Omental fat pad (tissue), 3 donors: ENCODE measurements at regions not wholly inside any gene's neighbourhood (a gene's known extent, or its start where the extent isn't known, plus 50 kb on each side); places are given as distances from the start of the nearest gene placed in this dataset.

ENCODE experiments used
- ATAC-seq: fragments of 150-250 bp; one replicate; pipeline ENCODE4 v1.9.1; 2016; ENCODE audit warnings: mild to moderate bottlenecking, moderate library complexity; ENCODE audit not compliant: low FRiP score
- DNase-seq: peaks from one replicate; pipeline ENCODE4 v3.0.0-alpha.2; 2019; ENCODE audit warnings: low spot score
- TF ChIP-seq, protein P1 (sequence below), 3 donors: fragments of 450-650 bp; IDR thresholded peaks; one replicate each; pipeline ENCODE4 v1.5.1; 2016 to 2017; ENCODE audit warnings: antibody characterized with exemption in 3 of 3, mild to moderate bottlenecking in 3 of 3, moderate library complexity in 2 of 3

GRCh38 chr18:7438646-7439045, 128.5 kb upstream of the PTPRM start:
- ATAC-seq (no peak), DNase-seq (no peak)
- TF ChIP-seq, protein P1, sequence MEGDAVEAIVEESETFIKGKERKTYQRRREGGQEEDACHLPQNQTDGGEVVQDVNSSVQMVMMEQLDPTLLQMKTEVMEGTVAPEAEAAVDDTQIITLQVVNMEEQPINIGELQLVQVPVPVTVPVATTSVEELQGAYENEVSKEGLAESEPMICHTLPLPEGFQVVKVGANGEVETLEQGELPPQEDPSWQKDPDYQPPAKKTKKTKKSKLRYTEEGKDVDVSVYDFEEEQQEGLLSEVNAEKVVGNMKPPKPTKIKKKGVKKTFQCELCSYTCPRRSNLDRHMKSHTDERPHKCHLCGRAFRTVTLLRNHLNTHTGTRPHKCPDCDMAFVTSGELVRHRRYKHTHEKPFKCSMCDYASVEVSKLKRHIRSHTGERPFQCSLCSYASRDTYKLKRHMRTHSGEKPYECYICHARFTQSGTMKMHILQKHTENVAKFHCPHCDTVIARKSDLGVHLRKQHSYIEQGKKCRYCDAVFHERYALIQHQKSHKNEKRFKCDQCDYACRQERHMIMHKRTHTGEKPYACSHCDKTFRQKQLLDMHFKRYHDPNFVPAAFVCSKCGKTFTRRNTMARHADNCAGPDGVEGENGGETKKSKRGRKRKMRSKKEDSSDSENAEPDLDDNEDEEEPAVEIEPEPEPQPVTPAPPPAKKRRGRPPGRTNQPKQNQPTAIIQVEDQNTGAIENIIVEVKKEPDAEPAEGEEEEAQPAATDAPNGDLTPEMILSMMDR (IDR thresholded peaks at IDR 0.05), result no peak

DNA sequence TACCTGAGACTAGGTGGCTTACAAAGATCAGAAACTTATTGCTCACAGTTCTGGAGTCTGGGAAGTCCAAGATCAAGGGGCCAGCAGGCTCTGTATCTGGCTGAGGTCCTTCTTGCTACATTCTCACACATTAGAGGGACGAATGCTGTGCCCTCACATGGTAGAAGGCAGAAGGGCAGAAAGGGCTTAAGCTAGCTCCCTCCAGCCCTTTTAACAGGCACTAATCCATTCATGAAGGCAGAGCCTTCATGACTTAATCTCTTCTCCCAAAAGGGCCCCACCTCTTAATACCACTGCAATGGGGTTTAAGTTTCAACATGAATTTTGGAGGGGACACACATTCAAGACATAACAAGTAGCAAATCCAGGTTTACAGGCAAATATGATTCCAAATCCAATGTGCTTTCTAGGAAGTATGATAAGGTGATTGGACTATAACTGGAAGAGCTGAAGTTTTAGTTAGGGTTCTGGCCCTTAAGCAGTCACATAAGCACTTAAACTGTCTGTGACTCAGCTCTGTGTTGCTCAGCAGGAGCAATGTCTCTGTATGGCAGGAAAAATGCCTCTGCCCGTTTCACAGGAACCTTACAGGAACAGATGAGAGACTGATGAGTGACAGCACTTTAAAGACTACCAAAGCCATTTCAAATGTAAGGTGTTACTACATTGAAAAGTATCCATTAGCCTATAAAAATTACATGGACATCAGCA, 119.6 kb upstream of the PTPRM start:
- ATAC-seq (no peak), DNase-seq (no peak)
- TF ChIP-seq, protein P1 (IDR thresholded peaks at IDR 0.05), result no peak

DNA sequence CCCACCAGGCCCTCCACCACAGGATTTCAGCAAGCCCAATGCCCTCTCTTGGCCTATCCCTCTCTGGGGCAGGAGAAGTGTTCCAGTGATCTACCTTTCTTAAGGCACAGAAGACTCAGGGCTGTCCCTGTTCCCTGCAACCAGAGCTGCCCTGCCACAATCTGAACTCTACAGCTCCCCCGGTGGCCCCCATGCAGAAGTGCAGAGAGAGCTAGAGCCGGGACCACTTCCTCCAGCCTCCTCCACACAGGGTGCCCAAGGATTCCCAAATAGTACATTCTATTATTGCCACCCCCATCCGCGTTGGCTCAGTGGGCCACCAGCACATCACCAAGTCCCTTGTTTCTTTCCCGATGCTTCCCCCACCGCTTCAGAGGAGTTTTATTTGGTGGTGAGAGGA, 114.8 kb upstream of the PTPRM start:
- ATAC-seq (no peak), DNase-seq (no peak)
- TF ChIP-seq, protein P1 (IDR thresholded peaks at IDR 0.05), result no peak

GRCh38 chr18:7454429-7454828, 112.7 kb upstream of the PTPRM start:
- DNase-seq (no peak), ATAC-seq (no peak)
- TF ChIP-seq, protein P1 (IDR thresholded peaks at IDR 0.05), result no peak

DNA sequence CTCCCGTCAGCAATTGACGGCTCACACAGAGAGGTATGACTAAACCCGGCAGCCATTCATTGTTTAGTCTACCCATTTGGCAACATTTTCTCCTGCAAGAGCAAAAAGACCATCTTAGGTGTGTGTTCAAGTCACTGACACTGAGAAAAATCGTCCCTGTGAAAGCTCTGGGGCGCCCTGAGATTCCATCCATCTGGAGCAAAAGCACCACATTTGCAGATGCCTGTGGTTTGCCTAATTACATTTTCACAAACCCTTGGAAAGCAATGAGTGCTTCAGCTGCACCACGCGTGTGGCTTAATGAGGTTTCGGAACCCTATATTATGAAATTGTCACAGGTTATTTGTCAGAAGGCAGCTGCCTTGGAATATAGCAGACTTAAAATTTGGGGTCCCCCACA, 110.7 kb upstream of the PTPRM start:
- DNase-seq (no peak), ATAC-seq (no peak)
- TF ChIP-seq, protein P1 (IDR thresholded peaks at IDR 0.05), result no peak

DNA sequence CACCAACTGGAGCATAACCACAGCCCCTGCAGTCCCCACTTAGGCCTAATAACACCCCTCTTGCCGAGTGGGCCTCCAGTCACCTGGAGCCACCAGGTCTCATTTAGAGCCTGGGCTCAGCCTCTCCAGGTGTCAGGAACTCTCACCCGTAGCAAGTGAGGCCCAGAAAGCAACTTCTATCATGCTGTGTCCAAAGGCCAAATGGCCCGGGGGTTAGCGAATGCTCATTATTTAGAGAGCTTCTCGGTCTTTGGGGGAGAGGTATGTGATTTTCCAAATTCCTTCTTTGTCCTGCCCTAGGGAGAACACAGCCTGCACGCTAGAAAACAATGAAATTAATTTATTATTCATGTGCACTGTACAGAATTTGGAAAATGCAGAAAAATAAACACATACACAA, 109.9 kb upstream of the PTPRM start:
- no peak for ATAC-seq
- TF ChIP-seq, protein P1 (IDR thresholded peaks at IDR 0.05), result no peak
- no peak for DNase-seq

GRCh38 chr18:7458884-7459283, 108.2 kb upstream of the PTPRM start:
- ATAC-seq, result no peak
- TF ChIP-seq, protein P1 (IDR thresholded peaks at IDR 0.05), result no peak
- no peak for DNase-seq
